PC-3 (cell line): ENCODE measurements at regions not wholly inside any gene's neighbourhood (a gene's known extent, or its start where the extent isn't known, plus 50 kb on each side); places are given as distances from the start of the nearest gene placed in this dataset.
A peak's percentile ranks its signal among the peaks of the same experiment; 100 is the strongest.

ENCODE experiments used
- ATAC-seq: fragments of 200-7000 bp; cut with Tn5 transposase; 2 replicates; pipeline ENCODE4 v1.9.1; 2020; ENCODE audit warnings: mild to moderate bottlenecking, moderate library complexity
- BruUV-seq: library from RNA; stranded (reverse); fragments of 400-500 nt; replicated peaks from 2 replicates; lab custom pipeline; 2021; lab: Mats Ljungman, UMichigan
- CTCF ChIA-PET: fragments of 300-600 bp; sonication (Branson Sonifier 250); formaldehyde crosslinking; loops from one replicate; lab custom pipeline; 2022; ENCODE audit warnings: antibody characterized with exemption; lab: Charles Lee
- POLR2A ChIA-PET: fragments of 300-600 bp; sonication (Branson Sonifier 250); formaldehyde crosslinking; loops from one replicate; lab custom pipeline; 2022; ENCODE audit warnings: antibody characterized with exemption; ENCODE audit not compliant: unreplicated experiment; lab: Charles Lee
- DNase-seq: peaks from one replicate; pipeline ENCODE4 v3.0.0-alpha.2; 2015
- H2AFZ ChIP-seq: fragments of 300-600 bp; sonication (generic); 2 replicates; pipeline ENCODE4 v1.6.0; 2016; ENCODE audit warnings: antibody characterized with exemption, low read length
- H3F3A ChIP-seq: fragments of 300-600 bp; sonication (generic); one replicate; pipeline ENCODE4 v1.6.0; 2017; ENCODE audit warnings: antibody characterized with exemption, low read length, control low read depth, mild to moderate bottlenecking; ENCODE audit not compliant: unreplicated experiment
- H3K27ac ChIP-seq: fragments of 300-600 bp; sonication (generic); 2 replicates; pipeline ENCODE4 v1.5.1; 2016; ENCODE audit warnings: mild to moderate bottlenecking, low read length
- H3K27me3 ChIP-seq: fragments of 300-600 bp; sonication (generic); 2 replicates; pipeline ENCODE4 v1.6.1; 2016; ENCODE audit warnings: low read length, mixed read lengths
- H3K36me3 ChIP-seq: fragments of 300-600 bp; sonication (generic); 2 replicates; pipeline ENCODE4 v1.6.1; 2016; ENCODE audit warnings: low read depth, mixed run types, low read length, mixed read lengths
- H3K4me1 ChIP-seq: fragments of 300-600 bp; sonication (generic); 2 replicates; pipeline ENCODE4 v1.5.1; 2016; ENCODE audit warnings: low read length; ENCODE audit not compliant: insufficient read depth
- H3K4me2 ChIP-seq: fragments of 300-600 bp; sonication (generic); 2 replicates; pipeline ENCODE4 v1.6.0; 2016; ENCODE audit warnings: low read length
- H3K4me3 ChIP-seq: fragments of 300-600 bp; sonication (generic); 2 replicates; pipeline ENCODE4 v1.5.1; 2016; ENCODE audit warnings: mild to moderate bottlenecking, low read length, mixed read lengths
- H3K79me2 ChIP-seq: fragments of 300-600 bp; sonication (generic); 2 replicates; pipeline ENCODE4 v1.6.1; 2017; ENCODE audit warnings: low read length, mixed read lengths
- H3K9ac ChIP-seq: fragments of 300-600 bp; sonication (generic); 2 replicates; pipeline ENCODE4 v1.6.0; 2016; ENCODE audit warnings: mild to moderate bottlenecking, low read length
- H3K9me2 ChIP-seq: fragments of 300-600 bp; sonication (generic); replicated peaks from 2 replicates; pipeline ENCODE4 v1.6.1; 2016; ENCODE audit warnings: mixed run types, low read length, mixed read lengths
- H3K9me3 ChIP-seq: fragments of 300-600 bp; sonication (generic); 2 replicates; pipeline ENCODE4 v1.6.1; 2016; ENCODE audit warnings: low read length, mixed read lengths
- H4K20me1 ChIP-seq: fragments of 300-600 bp; sonication (generic); 2 replicates; pipeline ENCODE4 v1.6.1; 2016; ENCODE audit warnings: low read length, mixed read lengths
- CTCF ChIP-seq: fragments of 300-600 bp; sonication (generic); conservative IDR thresholded peaks from 2 replicates; pipeline ENCODE4 v1.5.1; 2017; ENCODE audit warnings: antibody characterized with exemption, low read depth, mild to moderate bottlenecking, low read length
- EZH2 ChIP-seq: fragments of 300-600 bp; sonication (generic); IDR thresholded peaks from one replicate; pipeline ENCODE4 v1.6.1; 2017; ENCODE audit warnings: antibody characterized with exemption, mild to moderate bottlenecking, low read length; ENCODE audit not compliant: unreplicated experiment
- EZH2phosphoT487 ChIP-seq: fragments of 300-600 bp; sonication (generic); IDR thresholded peaks from 2 replicates; pipeline ENCODE4 v1.6.1; 2018; ENCODE audit warnings: mild to moderate bottlenecking, antibody characterized with exemption, low read length, borderline replicate concordance
- intact Hi-C: fragments of 100-400 bp; cut with micrococcal nuclease; formaldehyde crosslinking; loops from 2 replicates; pipeline ENCODE4 v1.9.0; 2023

- Histone ChIP-seq H3F3A (peaks cover 8% of the 10 kb centered on the region), H3K36me3 (no peaks in the 10 kb centered on the region), H3K4me2 (peak overlapping the region; percentile 74), H3K9ac (no peak overlapping the region), H3K79me2 (no peaks in the 10 kb centered on the region), H3K9me3 (no peaks in the 10 kb centered on the region), H3K27ac (no peak overlapping the region), H3K4me3 (peak overlapping the region; percentile 51), H3K27me3 (no peaks in the 10 kb centered on the region), H3K9me2 (no peaks in the 10 kb centered on the region), H4K20me1 (no peaks in the 10 kb centered on the region), H2AFZ (peak overlapping the region; percentile 61), H3K4me1 (peaks cover 51% of the 10 kb centered on the region)
- BruUV-seq, result no TSS peak
- ChIA-PET CTCF (no interaction called here), POLR2A (interaction anchor here (0.6 kb wide), 1 partner anchor 591 kb away, joined by 3 read pairs; no protein-coding TSS in a partner anchor)
- intact Hi-C loops, result no loop called here
- no peak for TF ChIP-seq CTCF
- no peak for TF ChIP-seq EZH2
- no peak for TF ChIP-seq EZH2phosphoT487
- DNase-seq (peak; percentile 26), ATAC-seq (no peak)
These were observed 615.6 kb upstream of the CDH2 start for GRCh38 chr18:28792404-28793086.

- Histone ChIP-seq H4K20me1 (no peaks in the 10 kb centered on the region), H3F3A (peaks cover 8% of the 10 kb centered on the region), H3K9ac (no peak overlapping the region), H3K4me3 (no peak overlapping the region), H2AFZ (no peak overlapping the region), H3K27ac (no peak overlapping the region), H3K79me2 (no peaks in the 10 kb centered on the region), H3K4me1 (peaks cover 51% of the 10 kb centered on the region), H3K9me2 (no peaks in the 10 kb centered on the region), H3K4me2 (no peak overlapping the region), H3K9me3 (no peaks in the 10 kb centered on the region), H3K36me3 (no peaks in the 10 kb centered on the region), H3K27me3 (no peaks in the 10 kb centered on the region)
- TF ChIP-seq CTCF (no peak), EZH2 (no peak), EZH2phosphoT487 (no peak)
- ChIA-PET CTCF (no interaction called here), POLR2A (no interaction called here)
- ATAC-seq (no peak), DNase-seq (no peak)
- intact Hi-C loops, result no loop called here
- no TSS peak for BruUV-seq
These were observed 614.2 kb upstream of the CDH2 start for GRCh38 chr18:28791101-28791500.

- intact Hi-C loops, result no loop called here
- no peak overlapping the region for H3K4me3 ChIP-seq
- peak; percentile 22 for DNase-seq
- H2AFZ ChIP-seq, result no peak overlapping the region
- no peaks in the 10 kb centered on the region for H3K27me3 ChIP-seq
- H3K27ac ChIP-seq, result no peak overlapping the region
- H3K9me2 ChIP-seq, result no peaks in the 10 kb centered on the region
- H3K36me3 ChIP-seq, result no peaks in the 10 kb centered on the region
- no peak overlapping the region for H3K9ac ChIP-seq
- H3K9me3 ChIP-seq, result no peaks in the 10 kb centered on the region
- H3F3A ChIP-seq, result no peaks in the 10 kb centered on the region
- CTCF ChIA-PET, result no interaction called here
- ATAC-seq, result no peak
- TF ChIP-seq EZH2, result no peak
- TF ChIP-seq EZH2phosphoT487, result no peak
- TF ChIP-seq CTCF, result no peak
- POLR2A ChIA-PET, result no interaction called here
- no peaks in the 10 kb centered on the region for H4K20me1 ChIP-seq
- H3K4me1 ChIP-seq, result peaks cover 39% of the 10 kb centered on the region
- no TSS peak for BruUV-seq
- H3K4me2 ChIP-seq, result no peak overlapping the region
- H3K79me2 ChIP-seq, result no peaks in the 10 kb centered on the region
These were observed 612.6 kb upstream of the CDH2 start for GRCh38 chr18:28789502-28789901.
